ENCODE measurements at regions not wholly inside any gene's neighbourhood (a gene's known extent, or its start where the extent isn't known, plus 50 kb on each side); places are given as distances from the start of the nearest gene placed in this dataset.

DNA sequence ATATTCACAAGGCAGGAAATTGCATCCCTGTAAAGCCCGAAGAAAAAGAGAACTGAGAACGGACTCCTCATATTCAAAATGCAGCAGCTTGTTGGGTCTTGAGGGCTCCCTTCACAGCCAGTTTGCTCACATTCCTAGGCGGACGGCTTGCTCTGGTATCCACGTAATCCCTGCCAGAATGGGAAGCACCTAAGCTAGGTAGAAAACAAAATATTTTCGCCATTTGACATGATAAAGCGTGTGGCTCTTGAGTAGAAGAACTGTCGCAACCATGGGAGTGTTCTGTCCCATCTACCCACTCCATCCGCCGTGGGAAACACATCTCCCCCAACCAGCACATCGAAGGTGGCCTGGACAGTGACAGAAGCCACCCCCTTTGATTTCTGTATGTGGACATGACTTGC, 183.1 kb downstream of the GAS1 start:
- H3K36me3 Mint-ChIP-seq (ENCODE audit: low read depth) = no peaks in the 10 kb centered on the region
- TF ChIP-seq, protein P1, sequence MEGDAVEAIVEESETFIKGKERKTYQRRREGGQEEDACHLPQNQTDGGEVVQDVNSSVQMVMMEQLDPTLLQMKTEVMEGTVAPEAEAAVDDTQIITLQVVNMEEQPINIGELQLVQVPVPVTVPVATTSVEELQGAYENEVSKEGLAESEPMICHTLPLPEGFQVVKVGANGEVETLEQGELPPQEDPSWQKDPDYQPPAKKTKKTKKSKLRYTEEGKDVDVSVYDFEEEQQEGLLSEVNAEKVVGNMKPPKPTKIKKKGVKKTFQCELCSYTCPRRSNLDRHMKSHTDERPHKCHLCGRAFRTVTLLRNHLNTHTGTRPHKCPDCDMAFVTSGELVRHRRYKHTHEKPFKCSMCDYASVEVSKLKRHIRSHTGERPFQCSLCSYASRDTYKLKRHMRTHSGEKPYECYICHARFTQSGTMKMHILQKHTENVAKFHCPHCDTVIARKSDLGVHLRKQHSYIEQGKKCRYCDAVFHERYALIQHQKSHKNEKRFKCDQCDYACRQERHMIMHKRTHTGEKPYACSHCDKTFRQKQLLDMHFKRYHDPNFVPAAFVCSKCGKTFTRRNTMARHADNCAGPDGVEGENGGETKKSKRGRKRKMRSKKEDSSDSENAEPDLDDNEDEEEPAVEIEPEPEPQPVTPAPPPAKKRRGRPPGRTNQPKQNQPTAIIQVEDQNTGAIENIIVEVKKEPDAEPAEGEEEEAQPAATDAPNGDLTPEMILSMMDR (IDR thresholded peaks at IDR 0.05; ENCODE audit: unreplicated experiment in 3 of 3) = no peak
- H3K27me3 Mint-ChIP-seq (ENCODE audit: low read depth) = no peaks in the 10 kb centered on the region
- H3K9me3 Mint-ChIP-seq = peaks cover 6% of the 10 kb centered on the region
- H3K4me3 Mint-ChIP-seq = no peak overlapping the region
- peaks cover 7% of the 10 kb centered on the region for H3K4me1 Mint-ChIP-seq
- H3K27ac Mint-ChIP-seq = no peak overlapping the region

- Mint-ChIP-seq H3K36me3 (ENCODE audit: low read depth) (no peaks in the 10 kb centered on the region), H3K4me1 (peaks cover 7% of the 10 kb centered on the region), H3K27me3 (ENCODE audit: low read depth) (no peaks in the 10 kb centered on the region), H3K4me3 (no peak overlapping the region), H3K9me3 (peaks cover 6% of the 10 kb centered on the region), H3K27ac (no peak overlapping the region)
- TF ChIP-seq, protein P1 (IDR thresholded peaks at IDR 0.05; ENCODE audit: unreplicated experiment in 3 of 3) = no peak
Measured at GRCh38 chr9:86763791-86764190, 183.5 kb downstream of the GAS1 start.

- H3K27ac Mint-ChIP-seq = no peak overlapping the region
- TF ChIP-seq, protein P1 (IDR thresholded peaks at IDR 0.05; ENCODE audit: unreplicated experiment in 3 of 3) = no peak
- no peaks in the 10 kb centered on the region for H3K36me3 Mint-ChIP-seq (ENCODE audit: low read depth)
- peaks cover 6% of the 10 kb centered on the region for H3K27me3 Mint-ChIP-seq (ENCODE audit: low read depth)
- H3K4me3 Mint-ChIP-seq = no peak overlapping the region
- peaks cover 2% of the 10 kb centered on the region for H3K9me3 Mint-ChIP-seq
- peaks cover 10% of the 10 kb centered on the region for H3K4me1 Mint-ChIP-seq
Measured at GRCh38 chr9:86757382-86757720, 190.0 kb downstream of the GAS1 start.

GRCh38 chr9:86756576-86757381, 190.5 kb downstream of the GAS1 start:
- H3K4me1 Mint-ChIP-seq = peaks cover 11% of the 10 kb centered on the region
- no peak overlapping the region for H3K27ac Mint-ChIP-seq
- peaks cover 2% of the 10 kb centered on the region for H3K9me3 Mint-ChIP-seq
- no peaks in the 10 kb centered on the region for H3K36me3 Mint-ChIP-seq (ENCODE audit: low read depth)
- H3K27me3 Mint-ChIP-seq (ENCODE audit: low read depth) = peaks cover 6% of the 10 kb centered on the region
- no peak overlapping the region for H3K4me3 Mint-ChIP-seq
- TF ChIP-seq, protein P1 (IDR thresholded peaks at IDR 0.05; ENCODE audit: unreplicated experiment in 3 of 3) = no peak

DNA sequence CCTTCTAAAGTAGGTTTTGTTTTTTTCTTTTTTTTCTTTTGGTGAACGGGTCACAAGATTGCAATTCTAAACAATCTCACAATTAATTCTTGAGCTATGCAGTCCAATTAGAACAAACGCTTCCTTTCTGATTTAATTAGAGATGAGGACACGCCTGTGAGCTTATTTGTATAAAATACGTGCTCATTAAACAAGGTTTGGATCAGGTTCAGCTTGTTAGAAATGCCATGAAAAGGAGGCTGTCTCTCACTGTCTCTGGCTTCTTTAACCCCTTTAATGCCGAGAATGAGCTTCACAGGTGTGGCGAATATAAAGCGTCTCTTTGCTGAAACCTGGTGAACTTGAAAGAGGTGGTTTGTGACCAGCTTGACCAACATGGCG, 191.8 kb downstream of the GAS1 start:
- Mint-ChIP-seq H3K4me3 (no peak overlapping the region), H3K36me3 (ENCODE audit: low read depth) (no peaks in the 10 kb centered on the region), H3K4me1 (peaks cover 20% of the 10 kb centered on the region), H3K27ac (no peak overlapping the region), H3K9me3 (peaks cover 2% of the 10 kb centered on the region), H3K27me3 (ENCODE audit: low read depth) (peaks cover 6% of the 10 kb centered on the region)
- TF ChIP-seq, protein P1 (IDR thresholded peaks at IDR 0.05; ENCODE audit: unreplicated experiment in 3 of 3) = no peak

All from nephron (organoid).